Muscle layer of colon (tissue), 2 donors: ENCODE measurements at regions not wholly inside any gene's neighbourhood (a gene's known extent, or its start where the extent isn't known, plus 50 kb on each side); places are given as distances from the start of the nearest gene placed in this dataset.
"Not testable (repeated sequence)": the region's sequence is repeated elsewhere in the genome, so short reads cannot be mapped to it uniquely, and the experiment has no call there.

ENCODE experiments used
- H3K27ac ChIP-seq: one replicate; pipeline ENCODE4 v1.7.0; 2013; ENCODE audit warnings: low read depth, mild to moderate bottlenecking, low read length, moderate library complexity
- H3K27me3 ChIP-seq, 2 donors: one replicate each; pipeline ENCODE4 v1.7.0; 2013; ENCODE audit warnings: low read length in 2 of 2, mild to moderate bottlenecking in 2 of 2; ENCODE audit not compliant: insufficient read depth in 2 of 2, control insufficient read depth in 1 of 2
- H3K36me3 ChIP-seq: one replicate; pipeline ENCODE4 v1.7.0; 2013; ENCODE audit warnings: mild to moderate bottlenecking, low read length; ENCODE audit not compliant: insufficient read depth
- H3K4me1 ChIP-seq: one replicate; pipeline ENCODE4 v1.7.0; 2013; ENCODE audit warnings: mild to moderate bottlenecking, low read length; ENCODE audit not compliant: insufficient read depth
- H3K4me3 ChIP-seq, 2 donors: one replicate each; pipeline ENCODE4 v1.7.0; 2013; ENCODE audit warnings: low read length in 2 of 2, low read depth in 1 of 2, mild to moderate bottlenecking in 1 of 2, moderate library complexity in 1 of 2
- H3K9ac ChIP-seq: one replicate; pipeline ENCODE4 v1.7.0; 2013; ENCODE audit warnings: low read length
- H3K9me3 ChIP-seq: one replicate; pipeline ENCODE4 v1.7.0; 2013; ENCODE audit warnings: mild to moderate bottlenecking, low read length
- donor health status: abdominal sarcoma.
- donor health status: Adenocarcinoma of cecum.

DNA sequence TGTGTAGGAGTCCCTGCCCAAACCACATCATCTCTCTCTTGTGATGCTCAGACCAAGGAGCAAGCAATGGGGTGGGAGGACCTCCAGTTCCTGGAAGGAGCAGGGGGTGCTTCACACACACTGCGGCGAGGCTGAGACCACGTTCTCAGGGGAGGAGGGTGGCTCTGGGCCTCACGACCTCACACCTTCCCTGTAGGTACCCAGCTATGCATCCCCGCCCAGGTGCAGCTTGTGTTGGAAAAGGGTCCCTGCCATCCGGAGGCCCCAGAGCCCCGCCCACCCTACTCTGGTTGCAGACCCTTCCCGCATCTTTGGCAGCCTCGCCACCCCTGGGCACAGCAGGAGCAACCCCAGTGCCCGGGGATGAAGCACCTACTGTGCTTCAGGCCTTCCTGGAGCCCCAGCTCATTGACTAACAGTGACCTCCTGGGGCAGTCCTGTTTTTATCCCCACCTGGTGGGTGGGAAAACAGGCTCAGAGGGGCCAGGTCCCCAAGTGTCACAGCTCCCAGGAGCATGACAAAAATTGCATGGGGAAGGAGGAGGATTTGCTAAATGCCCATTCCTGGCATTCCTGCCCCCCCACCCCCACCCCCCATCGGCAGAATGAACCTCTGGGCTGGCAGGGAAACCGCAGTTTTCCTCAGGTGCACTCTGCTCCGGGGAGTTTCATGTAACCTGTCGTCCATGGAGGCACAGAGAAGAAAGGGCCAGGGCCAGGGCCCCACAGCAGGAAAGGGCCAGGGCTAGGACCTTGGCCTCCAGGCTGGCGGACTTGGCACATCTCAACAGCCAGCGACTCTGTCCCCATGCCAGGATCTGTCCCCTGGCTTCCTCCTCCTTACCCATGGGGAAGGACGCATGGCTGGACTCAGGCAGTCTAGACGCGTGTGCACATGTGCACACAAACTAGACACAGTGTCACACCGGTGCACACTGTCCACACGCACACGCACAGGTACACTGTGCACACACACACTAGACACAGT, 81.0 kb downstream of the IGLL1 start:
- Histone ChIP-seq H3K4me3 (no peak overlapping the region), H3K4me1 (peaks cover under 1% of the 10 kb centered on the region), H3K36me3 (no peaks in the 10 kb centered on the region), H3K27me3 (no peaks in the 10 kb centered on the region), H3K9me3 (no peaks in the 10 kb centered on the region), H3K9ac (no peak overlapping the region), H3K27ac (no peak overlapping the region)

- H3K4me3 ChIP-seq, H3K36me3 ChIP-seq, H3K9ac ChIP-seq: not testable (repeated sequence)
Measured at GRCh38 chr22:23497889-23498288, 82.2 kb downstream of the IGLL1 start.

GRCh38 chr22:23497016-23497885, 82.8 kb downstream of the IGLL1 start:
- Histone ChIP-seq H3K9me3 (no peaks in the 10 kb centered on the region), H3K36me3 (no peaks in the 10 kb centered on the region), H3K27ac (no peak overlapping the region), H3K4me1 (no peaks in the 10 kb centered on the region), H3K9ac (no peak overlapping the region), H3K4me3 (no peak overlapping the region), H3K27me3 (no peaks in the 10 kb centered on the region)

More at GRCh38 chr22:23497889-23498288, 82.2 kb downstream of the IGLL1 start:
- not testable (repeated sequence) for H3K4me1 ChIP-seq, H3K27ac ChIP-seq, H3K27me3 ChIP-seq, H3K9me3 ChIP-seq

DNA sequence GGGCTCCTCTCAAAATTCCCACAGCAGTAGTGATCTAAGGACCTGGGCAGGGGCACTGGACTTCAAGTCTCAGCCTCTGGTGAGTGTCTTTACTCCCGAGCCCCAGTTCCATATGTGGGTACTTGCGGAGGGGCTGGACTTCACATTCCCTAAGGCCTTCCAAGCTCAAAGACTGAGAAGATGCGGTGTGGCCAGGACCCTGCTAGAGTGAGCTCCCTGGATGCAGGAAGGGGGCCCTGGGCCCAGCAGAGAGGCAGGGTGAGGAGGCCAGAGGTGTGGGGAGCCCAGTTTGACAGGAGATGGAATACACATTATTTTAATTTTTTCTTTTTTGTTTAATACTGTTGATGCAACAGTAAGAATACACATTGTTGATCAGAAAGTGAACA, 83.7 kb downstream of the IGLL1 start:
- Histone ChIP-seq H3K9ac (no peak overlapping the region), H3K4me1 (no peaks in the 10 kb centered on the region), H3K27ac (no peak overlapping the region), H3K36me3 (no peaks in the 10 kb centered on the region), H3K27me3 (no peaks in the 10 kb centered on the region), H3K4me3 (no peak overlapping the region), H3K9me3 (no peaks in the 10 kb centered on the region)

- Histone ChIP-seq H3K4me1 (no peaks in the 10 kb centered on the region), H3K27ac (no peak overlapping the region), H3K9me3 (no peaks in the 10 kb centered on the region), H3K27me3 (no peaks in the 10 kb centered on the region), H3K9ac (no peak overlapping the region), H3K36me3 (no peaks in the 10 kb centered on the region), H3K4me3 (no peak overlapping the region)
Measured at GRCh38 chr22:23495614-23496444, 84.3 kb downstream of the IGLL1 start.

DNA sequence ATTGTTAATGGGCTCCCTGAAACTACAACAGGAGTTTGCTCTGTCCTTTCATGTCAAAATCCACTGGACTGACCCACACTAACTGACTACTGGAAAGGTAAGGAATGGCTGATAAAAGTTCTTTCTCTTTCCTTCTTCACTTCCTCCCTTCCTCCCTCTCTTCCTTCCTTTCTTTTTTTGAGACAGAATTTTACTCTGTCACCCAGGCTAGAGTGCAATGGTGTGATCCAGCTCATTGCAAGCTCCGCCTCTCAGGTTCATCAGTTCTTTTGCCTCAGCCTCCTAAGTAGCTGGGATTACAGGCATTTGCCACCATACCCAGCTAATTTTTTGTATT, 85.2 kb downstream of the IGLL1 start:
- no peaks in the 10 kb centered on the region for H3K9me3 ChIP-seq

DNA sequence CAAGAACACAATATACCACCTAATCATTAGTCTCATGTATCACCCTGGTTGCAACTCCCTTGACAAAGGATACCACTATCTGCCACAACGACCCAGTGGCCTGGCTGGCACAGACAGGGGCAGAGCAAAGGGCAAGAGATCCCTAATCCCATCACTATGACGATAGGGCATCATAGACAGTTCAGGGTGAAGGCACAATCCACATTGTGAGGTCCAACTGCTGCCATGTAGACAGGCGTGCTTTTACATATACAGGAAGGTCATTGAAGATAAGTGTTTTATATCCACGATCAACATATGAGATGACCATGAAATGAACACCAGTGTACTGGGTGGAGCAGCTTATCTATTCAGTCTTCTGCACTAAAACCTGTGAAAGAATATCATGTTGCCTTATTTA, 94.6 kb downstream of the IGLL1 start:
- H3K27ac ChIP-seq: no peak overlapping the region
- no peaks in the 10 kb centered on the region for H3K9me3 ChIP-seq
- no peaks in the 10 kb centered on the region for H3K4me1 ChIP-seq
- no peak overlapping the region for H3K4me3 ChIP-seq
- no peaks in the 10 kb centered on the region for H3K27me3 ChIP-seq
- H3K9ac ChIP-seq: no peak overlapping the region
- no peaks in the 10 kb centered on the region for H3K36me3 ChIP-seq

More for the DNA sequence above, 85.2 kb downstream of the IGLL1 start:
- Histone ChIP-seq H3K36me3 (no peaks in the 10 kb centered on the region), H3K4me1 (no peaks in the 10 kb centered on the region), H3K4me3 (no peak overlapping the region), H3K27ac (no peak overlapping the region), H3K9ac (no peak overlapping the region), H3K27me3 (no peaks in the 10 kb centered on the region)

GRCh38 chr22:23484651-23485050, 95.4 kb downstream of the IGLL1 start:
- Histone ChIP-seq H3K27ac (no peak overlapping the region), H3K4me3 (no peak overlapping the region), H3K9me3 (no peaks in the 10 kb centered on the region), H3K27me3 (no peaks in the 10 kb centered on the region), H3K9ac (no peak overlapping the region), H3K4me1 (no peaks in the 10 kb centered on the region), H3K36me3 (no peaks in the 10 kb centered on the region)

- Histone ChIP-seq H3K4me1 (no peaks in the 10 kb centered on the region), H3K9me3 (no peaks in the 10 kb centered on the region), H3K36me3 (no peaks in the 10 kb centered on the region), H3K27me3 (no peaks in the 10 kb centered on the region), H3K27ac (no peak overlapping the region), H3K9ac (no peak overlapping the region), H3K4me3 (no peak overlapping the region)
Measured at GRCh38 chr22:23481369-23481768, 98.7 kb downstream of the IGLL1 start.

- Histone ChIP-seq H3K27me3 (no peaks in the 10 kb centered on the region), H3K9ac (no peak overlapping the region), H3K4me3 (no peak overlapping the region), H3K27ac (no peak overlapping the region), H3K4me1 (no peaks in the 10 kb centered on the region), H3K9me3 (no peaks in the 10 kb centered on the region), H3K36me3 (no peaks in the 10 kb centered on the region)
Measured at GRCh38 chr22:23478175-23478574, 101.9 kb downstream of the IGLL1 start.

DNA sequence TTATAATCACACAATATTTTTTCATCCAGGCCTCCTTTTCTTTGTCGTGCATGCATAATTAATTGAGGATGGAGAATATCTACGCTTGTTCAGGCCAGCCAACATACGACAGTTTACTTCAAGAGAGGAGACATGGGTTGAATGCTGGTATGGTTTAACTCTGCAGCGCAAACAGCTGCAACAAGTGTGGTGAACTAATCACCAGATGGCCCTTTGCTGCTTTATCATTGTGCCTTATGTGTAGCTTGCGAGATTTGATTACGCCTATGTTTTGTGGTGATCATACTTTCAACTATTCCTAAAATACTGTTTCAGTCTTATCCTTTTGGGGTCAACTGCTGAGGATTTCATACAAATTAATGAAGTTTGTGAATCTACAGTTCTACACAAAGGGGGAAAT, 105.6 kb downstream of the IGLL1 start:
- not testable (repeated sequence) for H3K9me3 ChIP-seq, H3K4me3 ChIP-seq, H3K9ac ChIP-seq, H3K27me3 ChIP-seq, H3K36me3 ChIP-seq, H3K27ac ChIP-seq, H3K4me1 ChIP-seq
